HepG2 (cell line): ENCODE measurements at regions not wholly inside any gene's neighbourhood (a gene's known extent, or its start where the extent isn't known, plus 50 kb on each side); places are given as distances from the start of the nearest gene placed in this dataset.

ENCODE experiments used
- ATAC-seq: fragments of 200-7000 bp; cut with Tn5 transposase; 3 replicates; pipeline ENCODE4 v1.9.1; 2020; ENCODE audit warnings: mild to moderate bottlenecking, moderate library complexity
- BruUV-seq: library from RNA; stranded (reverse); fragments of 400-500 nt; replicated peaks from 2 replicates; lab custom pipeline; 2021; lab: Mats Ljungman, UMichigan
- CTCF ChIA-PET: fragments of 300-600 bp; formaldehyde crosslinking; extraction: SDS; loops from one replicate; lab custom pipeline; 2021; ENCODE audit warnings: low total read pairs, inconsistent platforms, low intra/inter-chr PET ratio; lab: Yijun Ruan, JAX
- POLR2A ChIA-PET: fragments of 350-600 bp; sonication (Branson Sonifier 250); formaldehyde crosslinking; loops from one replicate; lab custom pipeline; 2020; ENCODE audit warnings: antibody characterized with exemption, inconsistent platforms; lab: Yijun Ruan, JAX
- DNase-seq: peaks from one replicate; pipeline ENCODE4 v3.0.0-alpha.2; 2015; ENCODE audit warnings: low spot score
- FAIRE-seq: peaks from 3 replicates; lab custom pipeline; 2011; peaks lifted over from hg19 to GRCh38; lab: Jason Lieb, UNC
- H2AFZ ChIP-seq: one replicate; pipeline ENCODE4 v1.6.1; 2011; ENCODE audit warnings: low read length, inconsistent platforms
- H3K27ac ChIP-seq: fragments of 300-600 bp; 3 replicates; pipeline ENCODE4 v1.8.0; 2011; ENCODE audit warnings: mixed run types, mild to moderate bottlenecking, mixed read lengths, low read length, inconsistent platforms; ENCODE audit not compliant: insufficient read depth; ENCODE audit errors: extremely low read length
- H3K27me3 ChIP-seq, 2 experiments: fragments of 200-600 bp in 1 of 2; 2 replicates in 1 of 2; 3 replicates in 1 of 2; pipeline versions ENCODE4 v1.6.0 to v1.8.0; 2011; ENCODE audit warnings: low read length in 2 of 2, mild to moderate bottlenecking in 2 of 2, moderate library complexity in 2 of 2, inconsistent platforms in 1 of 2; ENCODE audit not compliant: insufficient read depth in 2 of 2, control insufficient read depth in 1 of 2
- H3K36me3 ChIP-seq, 2 experiments: fragments of 200-600 bp in 1 of 2; replicated peaks in 1 of 2; 2 replicates in 1 of 2; 3 replicates in 1 of 2; pipeline versions ENCODE4 v1.5.1 to v1.8.0; 2011; ENCODE audit warnings: low read length in 2 of 2, inconsistent platforms in 1 of 2; ENCODE audit not compliant: insufficient read depth in 2 of 2, control insufficient read depth in 1 of 2
- H3K4me1 ChIP-seq: 2 replicates; pipeline ENCODE4 v1.5.1; 2012; ENCODE audit warnings: low read length, inconsistent platforms; ENCODE audit not compliant: insufficient read depth
- H3K4me2 ChIP-seq: 2 replicates; pipeline ENCODE4 v1.6.0; 2011; ENCODE audit warnings: low read depth, low read length, inconsistent platforms
- H3K4me3 ChIP-seq, 3 experiments: fragments of 200-600 bp in 1 of 3; sonication (generic), shearing (Covaris generic) in 1 of 3; replicated peaks in 1 of 3; 2 replicates each; pipeline ENCODE4 v1.5.1; 2011 to 2016; ENCODE audit warnings: low read length in 3 of 3, inconsistent platforms in 2 of 3, low read depth in 2 of 3, mild to moderate bottlenecking in 2 of 3, control low read depth in 1 of 3, mixed read lengths in 1 of 3; ENCODE audit not compliant: insufficient read depth in 1 of 3
- H3K79me2 ChIP-seq: one replicate; pipeline ENCODE4 v1.6.1; 2011; ENCODE audit warnings: low read length, inconsistent platforms; ENCODE audit not compliant: insufficient read depth
- H3K9ac ChIP-seq: 2 replicates; pipeline ENCODE4 v1.6.0; 2011; ENCODE audit warnings: mild to moderate bottlenecking, low read depth, low read length, inconsistent platforms; ENCODE audit not compliant: insufficient read depth
- H3K9me3 ChIP-seq: 2 replicates; pipeline ENCODE4 v1.5.1; 2012; ENCODE audit warnings: mild to moderate bottlenecking, low read length
- H4K20me1 ChIP-seq: 2 replicates; pipeline ENCODE4 v1.6.0; 2011; ENCODE audit warnings: inconsistent platforms, mild to moderate bottlenecking, low read length, moderate library complexity; ENCODE audit not compliant: insufficient read depth
- BORCS8-MEF2B ChIP-seq: sonication (generic); formaldehyde crosslinking; IDR thresholded peaks from 2 replicates; pipeline ENCODE4 v1.8.0; 2022; ENCODE audit warnings: mild to moderate bottlenecking, missing genetic modification reagents
- CBX5 ChIP-seq: sonication (generic); formaldehyde crosslinking; IDR thresholded peaks from 2 replicates; pipeline ENCODE4 v1.4.0; 2020; ENCODE audit warnings: missing genetic modification reagents, borderline replicate concordance
- HDAC2 ChIP-seq: sonication (generic); formaldehyde crosslinking; IDR thresholded peaks from 2 replicates; pipeline ENCODE4 v1.4.0; 2020; ENCODE audit warnings: missing genetic modification reagents
- HOXA7 ChIP-seq: sonication (generic); formaldehyde crosslinking; IDR thresholded peaks from 2 replicates; pipeline ENCODE4 v1.8.1; 2022; ENCODE audit warnings: mild to moderate bottlenecking, missing genetic modification reagents, moderate library complexity
- IKZF1 ChIP-seq: fragments of 450-650 bp; IDR thresholded peaks from 2 replicates; pipeline ENCODE4 v1.7.1; 2016
- MAF1 ChIP-seq: sonication (generic); formaldehyde crosslinking; IDR thresholded peaks from 2 replicates; pipeline ENCODE4 v1.5.0; 2020; ENCODE audit warnings: missing genetic modification reagents, borderline replicate concordance
- MTA3 ChIP-seq: sonication (generic); formaldehyde crosslinking; IDR thresholded peaks from 2 replicates; pipeline ENCODE4 v1.4.0; 2020; ENCODE audit warnings: missing genetic modification reagents
- MXI1 ChIP-seq: IDR thresholded peaks from 3 replicates; pipeline ENCODE4 v1.6.1; 2012; ENCODE audit warnings: low read depth, low read length, inconsistent platforms, borderline replicate concordance
- POLR2A ChIP-seq, 2 experiments: IDR thresholded peaks; 2 replicates each; pipeline ENCODE4 v1.6.1; 2011; ENCODE audit warnings: low read depth in 2 of 2, low read length in 2 of 2, mild to moderate bottlenecking in 1 of 2, moderate library complexity in 1 of 2; ENCODE audit not compliant: insufficient read depth in 1 of 2
- TBL1XR1 ChIP-seq: fragments of 150-350 bp; IDR thresholded peaks from 2 replicates; pipeline ENCODE4 v1.6.1; 2014; ENCODE audit warnings: borderline replicate concordance, low read length; ENCODE audit not compliant: partially characterized antibody
- ZNF737 ChIP-seq: sonication (generic); formaldehyde crosslinking; IDR thresholded peaks from 2 replicates; pipeline ENCODE4 v1.5.0; 2020; ENCODE audit warnings: missing genetic modification reagents, mild to moderate bottlenecking, borderline replicate concordance
- ZNF772 ChIP-seq: sonication (generic); formaldehyde crosslinking; IDR thresholded peaks from 2 replicates; pipeline ENCODE4 v1.5.0; 2020; ENCODE audit warnings: mild to moderate bottlenecking, missing genetic modification reagents
- ZSCAN31 ChIP-seq: sonication (generic); formaldehyde crosslinking; IDR thresholded peaks from 2 replicates; pipeline ENCODE4 v1.5.0; 2020; ENCODE audit warnings: low read depth, mild to moderate bottlenecking, missing genetic modification reagents
- WGBS: methylation state at CpG from one replicate; pipeline ENCODE4 v1.1.6; 2017; ENCODE audit warnings: low lambda C conversion rate; 5-methylcytosine and 5-hydroxymethylcytosine counted together
- in situ Hi-C: cut with HindIII; loops from 2 replicates; pipeline ENCODE4 v1.10.0; 2017; ENCODE audit warnings: low pct_unique_long_range_greater_than_20kb; ENCODE audit not compliant: extremely low pct_ligation_motif_present
- intact Hi-C: fragments of 100-400 bp; cut with micrococcal nuclease; formaldehyde crosslinking; loops from one replicate; pipeline ENCODE4 v1.10.0; 2022; ENCODE audit not compliant: unreplicated experiment
- TF ChIP-seq, protein P1 (sequence below): sonication (generic); formaldehyde crosslinking; IDR thresholded peaks from 2 replicates; pipeline ENCODE4 v1.4.0; 2020; ENCODE audit warnings: missing genetic modification reagents

DNA sequence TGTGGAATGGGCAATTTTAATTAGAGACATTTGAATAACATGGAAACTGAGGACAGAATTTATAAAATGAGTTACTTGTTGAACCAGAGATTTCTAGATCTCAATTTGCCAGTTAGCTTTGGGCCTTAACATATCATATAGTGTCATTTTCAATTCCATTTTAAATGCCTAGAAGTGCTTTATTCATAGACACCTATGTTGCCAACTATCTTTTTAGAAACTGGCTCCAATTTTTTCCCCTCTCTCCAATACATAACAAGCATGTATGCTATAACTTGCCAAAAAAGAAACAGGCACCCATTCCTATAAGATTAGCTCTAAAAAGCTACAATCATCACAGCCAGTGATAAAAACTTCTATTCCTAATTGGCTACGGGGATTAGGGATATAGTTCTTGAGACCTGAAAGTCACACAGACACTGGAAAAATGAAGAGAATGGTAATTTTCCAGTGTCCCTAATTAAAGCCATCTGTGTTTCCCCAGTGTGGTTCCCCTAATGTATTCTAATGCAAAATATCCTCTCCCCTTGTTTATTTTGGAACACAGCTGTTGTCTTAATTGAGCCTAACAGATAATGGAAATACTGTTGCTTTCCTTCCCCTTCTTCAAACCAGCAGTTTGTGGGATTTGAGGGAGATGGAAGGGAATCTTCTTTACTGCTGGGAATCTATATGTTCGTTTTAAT, 205.5 kb upstream of the FSHR start:
- Histone ChIP-seq H3K4me1 (no peaks in the 10 kb centered on the region), H3K27me3 (no peaks in the 10 kb centered on the region), H2AFZ (no peak overlapping the region), H3K27ac (no peak overlapping the region), H3K4me3 (no peak overlapping the region), H3K9me3 (peaks cover 39% of the 10 kb centered on the region), H3K9ac (no peak overlapping the region), H3K4me2 (no peak overlapping the region), H3K36me3 (no peaks in the 10 kb centered on the region), H4K20me1 (no peaks in the 10 kb centered on the region), H3K79me2 (no peaks in the 10 kb centered on the region)
- no TSS peak for BruUV-seq
- intact Hi-C loops: no loop called here
- 11% methylated on average over 2 of the region's 2 CpGs for WGBS
- DNase-seq: no peak
- ChIA-PET CTCF (no interaction called here), POLR2A (no interaction called here)
- TF ChIP-seq IKZF1: no peak
- no peak for TF ChIP-seq TBL1XR1
- TF ChIP-seq CBX5: no peak
- TF ChIP-seq ZNF772 (CRISPR knock-in tag): no peak
- TF ChIP-seq MTA3 (CRISPR knock-in tag): no peak
- no peak for TF ChIP-seq HOXA7 (CRISPR knock-in tag)
- TF ChIP-seq HDAC2 (CRISPR knock-in tag): no peak
- no peak for TF ChIP-seq BORCS8-MEF2B (CRISPR knock-in tag)
- TF ChIP-seq ZNF737 (CRISPR knock-in tag): no peak
- TF ChIP-seq, protein P1, sequence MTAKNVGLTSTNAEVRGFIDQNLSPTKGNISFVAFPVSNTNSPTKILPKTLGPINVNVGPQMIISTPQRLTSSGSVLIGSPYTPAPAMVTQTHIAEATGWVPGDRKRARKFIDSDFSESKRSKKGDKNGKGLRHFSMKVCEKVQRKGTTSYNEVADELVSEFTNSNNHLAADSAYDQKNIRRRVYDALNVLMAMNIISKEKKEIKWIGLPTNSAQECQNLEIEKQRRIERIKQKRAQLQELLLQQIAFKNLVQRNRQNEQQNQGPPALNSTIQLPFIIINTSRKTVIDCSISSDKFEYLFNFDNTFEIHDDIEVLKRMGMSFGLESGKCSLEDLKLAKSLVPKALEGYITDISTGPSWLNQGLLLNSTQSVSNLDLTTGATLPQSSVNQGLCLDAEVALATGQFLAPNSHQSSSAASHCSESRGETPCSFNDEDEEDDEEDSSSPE (CRISPR knock-in tag): no peak
- no peak for TF ChIP-seq POLR2A (IDR thresholded peaks at IDR 0.05; ENCODE audit: insufficient read depth in 1 of 2, low read depth in 2 of 2, low read length in 2 of 2)
- no peak for TF ChIP-seq MXI1
- TF ChIP-seq MAF1 (CRISPR knock-in tag): no peak
- TF ChIP-seq ZSCAN31 (CRISPR knock-in tag): no peak
- in situ Hi-C loops: no loop called here
- no peak for FAIRE-seq
- no peak for ATAC-seq
